ENCODE measurements at regions not wholly inside any gene's neighbourhood (a gene's known extent, or its start where the extent isn't known, plus 50 kb on each side); places are given as distances from the start of the nearest gene placed in this dataset.

DNA sequence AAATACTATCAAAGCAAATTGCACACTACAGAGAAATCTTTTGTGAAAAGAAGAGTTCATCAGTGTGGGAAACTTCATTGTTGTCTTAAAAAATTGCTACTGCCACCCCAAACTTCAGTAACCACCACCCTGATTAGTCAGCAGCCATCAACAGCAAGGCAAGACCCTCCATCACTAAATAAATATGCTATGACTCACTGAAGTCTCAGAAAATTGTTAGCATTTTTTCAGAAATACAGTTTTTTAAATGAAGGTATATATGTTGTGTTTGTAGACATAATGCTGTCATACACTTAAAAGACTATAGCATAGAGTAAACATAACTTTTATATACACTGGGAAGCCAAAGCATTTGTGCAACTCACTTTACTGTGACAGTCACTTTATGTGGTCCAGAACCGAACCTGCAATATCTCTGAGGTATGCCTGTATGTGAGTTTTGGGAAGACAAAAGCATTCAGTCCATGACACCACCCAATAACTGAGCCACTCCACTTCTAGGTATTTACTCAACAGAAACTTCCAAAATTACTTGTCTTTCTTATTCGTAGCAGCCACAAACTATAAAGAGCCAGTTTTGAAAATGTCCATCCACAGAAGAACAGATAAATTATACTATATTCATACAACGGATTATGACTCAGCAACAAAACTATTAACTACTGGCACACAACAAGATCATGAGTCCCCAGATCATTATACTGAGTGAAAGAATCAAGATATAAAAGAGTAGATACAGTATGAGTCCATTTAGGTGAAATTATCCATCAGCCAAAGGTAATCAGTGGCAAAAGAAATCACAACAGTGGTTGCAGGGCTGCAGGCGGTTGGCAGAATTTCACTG lies 649.6 kb downstream of the BCL11B start:
- Histone ChIP-seq H3K27me3 (ENCODE audit: low read depth, low read length) (no peaks in the 10 kb centered on the region), H3K4me1 (ENCODE audit: control insufficient read depth in 1 of 2, insufficient read depth in 2 of 2, low read length in 2 of 2) (no peaks in the 10 kb centered on the region), H3K36me3 (ENCODE audit: control insufficient read depth in 1 of 2, insufficient read depth in 2 of 2, low read length in 2 of 2) (no peaks in the 10 kb centered on the region), H3K9me3 (ENCODE audit: control insufficient read depth in 1 of 2, low read length in 2 of 2) (peaks cover 0 to 11% of the 10 kb centered on the region in 2 donors), H3K27ac (ENCODE audit: low read length) (no peak overlapping the region), H3K4me3 (ENCODE audit: low read depth in 1 of 2, low read length in 2 of 2) (no peak overlapping the region)

DNA sequence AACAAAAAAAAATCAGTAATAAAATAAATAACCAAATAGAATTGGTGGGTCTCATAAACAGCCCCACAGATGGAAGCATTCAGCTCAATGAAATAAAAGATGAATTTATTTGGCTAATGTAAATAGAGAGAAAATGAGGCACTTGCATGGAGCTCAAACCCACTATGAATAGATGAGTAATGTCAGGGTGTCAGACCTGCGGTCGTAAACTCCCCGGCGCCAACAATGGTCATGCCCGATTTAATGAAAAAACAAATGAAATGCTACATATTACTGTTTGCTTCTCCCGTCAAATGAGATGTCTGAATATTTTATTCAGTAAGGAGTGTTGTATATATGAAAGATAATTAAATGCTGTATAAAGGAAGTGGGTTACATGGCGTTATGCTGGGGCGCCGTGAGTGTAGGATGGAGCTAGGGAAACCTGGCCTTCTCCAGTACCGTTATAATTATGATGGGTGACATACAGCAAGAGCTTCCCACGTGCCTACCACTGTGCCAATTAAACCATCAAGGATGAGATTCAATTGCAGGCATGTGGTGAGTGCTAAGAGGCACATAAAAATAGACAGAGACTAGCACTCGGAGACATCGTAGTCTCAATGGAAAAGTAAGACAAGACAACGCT lies 648.1 kb downstream of the BCL11B start:
- no peaks in the 10 kb centered on the region for H3K27me3 ChIP-seq (ENCODE audit: low read depth, low read length)
- H3K4me1 ChIP-seq (ENCODE audit: control insufficient read depth in 1 of 2, insufficient read depth in 2 of 2, low read length in 2 of 2): no peaks in the 10 kb centered on the region
- peaks cover 0 to 11% of the 10 kb centered on the region in 2 donors for H3K9me3 ChIP-seq (ENCODE audit: control insufficient read depth in 1 of 2, low read length in 2 of 2)
- H3K27ac ChIP-seq (ENCODE audit: low read length): no peak overlapping the region
- no peaks in the 10 kb centered on the region for H3K36me3 ChIP-seq (ENCODE audit: control insufficient read depth in 1 of 2, insufficient read depth in 2 of 2, low read length in 2 of 2)
- no peak overlapping the region for H3K4me3 ChIP-seq (ENCODE audit: low read depth in 1 of 2, low read length in 2 of 2)

DNA sequence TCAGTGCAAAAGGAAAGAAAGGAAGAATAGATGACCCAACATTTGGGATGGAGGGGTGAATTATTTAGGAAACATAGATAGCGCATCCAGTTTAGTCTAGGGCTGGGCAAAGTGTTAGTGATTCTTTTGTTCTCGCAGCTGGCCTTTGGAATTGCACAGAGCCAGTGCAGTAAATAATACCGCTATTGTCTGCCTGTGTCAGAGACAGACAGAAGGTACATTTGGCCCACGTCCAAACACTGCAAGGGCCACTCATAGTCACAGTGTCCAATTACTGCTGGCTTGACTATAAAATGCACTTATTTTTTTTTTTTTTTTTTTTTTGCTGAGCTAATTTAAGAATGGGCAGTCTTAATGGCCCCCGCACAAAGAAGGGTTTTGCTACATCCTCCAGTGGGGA lies 638.6 kb downstream of the BCL11B start:
- Histone ChIP-seq H3K36me3 (ENCODE audit: control insufficient read depth in 1 of 2, insufficient read depth in 2 of 2, low read length in 2 of 2) (no peaks in the 10 kb centered on the region), H3K4me1 (ENCODE audit: control insufficient read depth in 1 of 2, insufficient read depth in 2 of 2, low read length in 2 of 2) (peaks cover 0 to 3% of the 10 kb centered on the region in 2 donors), H3K9me3 (ENCODE audit: control insufficient read depth in 1 of 2, low read length in 2 of 2) (no peaks in the 10 kb centered on the region), H3K27ac (ENCODE audit: low read length) (no peak overlapping the region), H3K27me3 (ENCODE audit: low read depth, low read length) (no peaks in the 10 kb centered on the region), H3K4me3 (ENCODE audit: low read depth in 1 of 2, low read length in 2 of 2) (peak overlapping the region in 1 of 2 donors; percentile 19)

DNA sequence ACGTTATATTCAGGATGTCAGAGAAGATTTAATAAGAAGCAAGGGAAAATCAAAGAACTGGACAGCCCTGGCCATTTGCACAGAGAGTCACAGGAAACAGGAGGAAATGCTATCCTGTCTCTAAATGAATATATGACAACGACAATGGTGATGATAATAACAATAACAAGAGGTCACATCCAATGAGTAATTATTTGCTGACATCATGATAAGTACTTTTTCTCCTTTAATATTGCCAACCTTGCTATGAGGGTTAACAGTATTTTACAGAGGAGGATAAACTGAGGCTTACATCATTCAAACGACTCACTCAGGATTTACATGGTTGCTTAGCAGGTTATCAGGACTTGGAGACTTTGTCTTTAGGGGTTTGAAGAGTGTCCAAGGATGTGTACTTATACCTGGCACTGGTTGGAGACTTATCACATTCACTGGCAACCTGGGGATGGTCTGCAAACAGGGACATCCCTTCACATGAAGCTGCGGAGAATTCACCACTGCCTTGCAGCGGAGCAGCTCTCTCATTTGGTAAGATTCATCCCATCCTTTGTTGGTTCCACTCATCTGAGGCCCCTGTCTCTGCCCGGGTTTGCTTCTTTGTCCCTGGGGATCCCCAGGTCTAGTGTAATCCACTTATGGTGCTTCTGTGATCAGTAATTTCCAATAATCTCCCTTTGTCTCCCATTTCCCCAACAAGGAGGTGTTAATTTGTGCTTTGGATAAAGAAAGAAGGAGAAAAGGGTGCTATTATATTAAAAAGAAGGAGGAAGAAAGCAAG lies 637.8 kb downstream of the BCL11B start:
- no peak overlapping the region for H3K27ac ChIP-seq (ENCODE audit: low read length)
- H3K4me1 ChIP-seq (ENCODE audit: control insufficient read depth in 1 of 2, insufficient read depth in 2 of 2, low read length in 2 of 2): peaks cover 0 to 3% of the 10 kb centered on the region in 2 donors
- no peaks in the 10 kb centered on the region for H3K9me3 ChIP-seq (ENCODE audit: control insufficient read depth in 1 of 2, low read length in 2 of 2)
- H3K4me3 ChIP-seq (ENCODE audit: low read depth in 1 of 2, low read length in 2 of 2): no peak overlapping the region
- H3K36me3 ChIP-seq (ENCODE audit: control insufficient read depth in 1 of 2, insufficient read depth in 2 of 2, low read length in 2 of 2): no peaks in the 10 kb centered on the region
- H3K27me3 ChIP-seq (ENCODE audit: low read depth, low read length): no peaks in the 10 kb centered on the region

DNA sequence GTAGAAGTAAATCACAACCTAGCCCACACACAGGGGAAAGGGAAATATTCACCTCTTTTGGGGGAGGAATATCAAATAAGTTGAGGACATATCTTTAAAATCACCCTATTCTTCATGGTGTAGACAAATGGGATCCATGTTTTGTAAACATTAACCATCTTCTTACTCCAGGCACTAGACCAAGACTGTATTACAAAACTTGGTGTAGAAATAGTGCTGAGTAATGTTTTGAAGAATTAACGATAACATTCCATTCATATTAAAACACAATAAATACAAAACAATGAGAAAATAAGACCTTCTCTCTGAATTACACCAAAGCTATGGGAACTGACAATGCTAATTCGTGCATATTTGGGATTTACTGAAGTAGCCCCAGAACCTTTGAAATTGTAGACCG lies 633.6 kb downstream of the BCL11B start:
- Histone ChIP-seq H3K27ac (ENCODE audit: low read length) (no peak overlapping the region), H3K4me3 (ENCODE audit: low read depth in 1 of 2, low read length in 2 of 2) (no peak overlapping the region), H3K36me3 (ENCODE audit: control insufficient read depth in 1 of 2, insufficient read depth in 2 of 2, low read length in 2 of 2) (no peaks in the 10 kb centered on the region), H3K27me3 (ENCODE audit: low read depth, low read length) (no peaks in the 10 kb centered on the region), H3K9me3 (ENCODE audit: control insufficient read depth in 1 of 2, low read length in 2 of 2) (peaks cover 0 to 6% of the 10 kb centered on the region in 2 donors), H3K4me1 (ENCODE audit: control insufficient read depth in 1 of 2, insufficient read depth in 2 of 2, low read length in 2 of 2) (peaks cover 0 to 3% of the 10 kb centered on the region in 2 donors)

DNA sequence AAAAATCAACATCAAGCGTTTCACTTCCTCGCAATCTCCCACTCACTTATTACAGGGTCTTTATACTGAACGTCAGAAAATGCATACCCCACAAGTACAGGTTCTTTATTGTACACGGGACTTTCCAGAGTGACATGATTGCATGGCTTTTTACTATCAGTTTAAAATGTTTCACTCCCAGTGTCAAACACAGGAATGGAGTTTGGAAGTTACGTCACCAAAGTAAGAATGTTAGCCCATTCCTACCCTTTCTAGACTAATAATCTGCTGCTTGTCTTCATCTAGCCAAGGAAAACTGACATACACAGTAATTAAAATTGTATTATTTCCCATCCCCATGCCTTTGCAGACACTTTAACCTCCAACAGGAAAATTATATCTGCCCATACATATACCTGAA lies 624.2 kb downstream of the BCL11B start:
- H3K27me3 ChIP-seq (ENCODE audit: low read depth, low read length): no peaks in the 10 kb centered on the region
- H3K4me1 ChIP-seq (ENCODE audit: control insufficient read depth in 1 of 2, insufficient read depth in 2 of 2, low read length in 2 of 2): no peaks in the 10 kb centered on the region
- H3K4me3 ChIP-seq (ENCODE audit: low read depth in 1 of 2, low read length in 2 of 2): no peak overlapping the region
- H3K27ac ChIP-seq (ENCODE audit: low read length): no peak overlapping the region
- no peaks in the 10 kb centered on the region for H3K9me3 ChIP-seq (ENCODE audit: control insufficient read depth in 1 of 2, low read length in 2 of 2)
- no peaks in the 10 kb centered on the region for H3K36me3 ChIP-seq (ENCODE audit: control insufficient read depth in 1 of 2, insufficient read depth in 2 of 2, low read length in 2 of 2)

DNA sequence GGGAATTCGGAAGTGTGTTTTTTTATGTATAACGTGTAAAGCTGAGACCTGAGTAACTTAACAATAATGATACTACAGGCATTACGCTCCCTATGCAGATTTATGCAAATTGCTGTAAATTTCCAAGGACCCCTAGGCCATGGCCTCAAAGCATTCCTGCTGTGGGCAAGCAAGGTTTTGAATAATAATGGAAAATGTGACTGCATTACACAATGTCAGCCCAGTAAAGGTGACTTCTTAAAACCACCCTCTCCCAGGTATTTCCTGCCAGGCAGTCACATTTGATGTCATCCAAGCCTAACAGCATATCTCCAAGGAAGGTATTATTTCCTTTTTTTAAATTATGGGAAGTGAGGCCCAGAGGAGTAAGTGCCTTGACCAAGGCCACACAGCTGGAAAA lies 621.0 kb downstream of the BCL11B start:
- no peaks in the 10 kb centered on the region for H3K36me3 ChIP-seq (ENCODE audit: control insufficient read depth in 1 of 2, insufficient read depth in 2 of 2, low read length in 2 of 2)
- H3K9me3 ChIP-seq (ENCODE audit: control insufficient read depth in 1 of 2, low read length in 2 of 2): peaks cover 0 to 6% of the 10 kb centered on the region in 2 donors
- H3K4me1 ChIP-seq (ENCODE audit: control insufficient read depth in 1 of 2, insufficient read depth in 2 of 2, low read length in 2 of 2): no peaks in the 10 kb centered on the region
- no peak overlapping the region for H3K4me3 ChIP-seq (ENCODE audit: low read depth in 1 of 2, low read length in 2 of 2)
- H3K27me3 ChIP-seq (ENCODE audit: low read depth, low read length): no peaks in the 10 kb centered on the region
- H3K27ac ChIP-seq (ENCODE audit: low read length): no peak overlapping the region

DNA sequence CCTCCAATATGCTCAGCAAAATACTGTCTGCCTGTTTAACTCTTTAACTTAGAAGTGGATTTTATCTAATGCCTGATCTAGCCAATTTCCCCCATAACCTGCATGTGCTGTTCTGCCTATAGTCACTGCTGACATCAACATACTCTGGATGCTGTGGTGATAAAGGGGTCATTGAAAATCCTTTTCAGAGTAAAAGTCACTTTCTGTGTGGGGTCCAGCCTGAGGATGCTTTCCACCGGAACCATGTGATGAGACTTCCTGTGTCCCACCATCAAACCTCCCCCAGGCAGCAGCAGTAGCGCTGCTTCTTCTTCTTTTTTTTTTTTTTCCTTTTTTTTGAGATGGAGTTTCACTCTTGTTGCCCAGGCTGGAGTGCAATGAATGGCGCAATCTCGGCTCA lies 607.0 kb downstream of the BCL11B start:
- no peaks in the 10 kb centered on the region for H3K27me3 ChIP-seq (ENCODE audit: low read depth, low read length)
- H3K4me3 ChIP-seq (ENCODE audit: low read depth in 1 of 2, low read length in 2 of 2): no peak overlapping the region
- H3K36me3 ChIP-seq (ENCODE audit: control insufficient read depth in 1 of 2, insufficient read depth in 2 of 2, low read length in 2 of 2): no peaks in the 10 kb centered on the region
- H3K9me3 ChIP-seq (ENCODE audit: control insufficient read depth in 1 of 2, low read length in 2 of 2): no peaks in the 10 kb centered on the region
- H3K27ac ChIP-seq (ENCODE audit: low read length): no peak overlapping the region
- H3K4me1 ChIP-seq (ENCODE audit: control insufficient read depth in 1 of 2, insufficient read depth in 2 of 2, low read length in 2 of 2): no peaks in the 10 kb centered on the region

DNA sequence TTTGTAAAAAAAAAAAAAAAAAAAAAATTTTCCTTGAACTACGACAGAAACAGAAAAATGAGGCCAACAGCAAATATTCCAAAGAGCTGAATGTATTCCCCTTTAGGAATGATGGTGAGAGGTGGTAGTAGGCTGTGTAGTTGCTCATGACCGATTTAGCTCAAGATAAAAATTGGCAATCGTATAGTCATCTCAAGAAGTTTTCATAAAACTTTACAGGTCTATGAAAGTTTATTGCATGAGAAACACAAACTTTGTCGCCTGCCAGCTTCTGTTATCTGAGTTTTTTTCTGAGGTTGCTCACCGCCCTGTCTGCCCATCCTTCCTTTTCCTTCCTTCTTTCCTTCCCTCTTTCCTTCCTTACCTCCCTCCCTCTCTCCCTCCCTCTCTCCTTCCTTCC lies 605.5 kb downstream of the BCL11B start:
- no peak overlapping the region for H3K27ac ChIP-seq (ENCODE audit: low read length)
- H3K36me3 ChIP-seq (ENCODE audit: control insufficient read depth in 1 of 2, insufficient read depth in 2 of 2, low read length in 2 of 2): no peaks in the 10 kb centered on the region
- H3K4me1 ChIP-seq (ENCODE audit: control insufficient read depth in 1 of 2, insufficient read depth in 2 of 2, low read length in 2 of 2): no peaks in the 10 kb centered on the region
- no peak overlapping the region for H3K4me3 ChIP-seq (ENCODE audit: low read depth in 1 of 2, low read length in 2 of 2)
- H3K27me3 ChIP-seq (ENCODE audit: low read depth, low read length): no peaks in the 10 kb centered on the region
- no peaks in the 10 kb centered on the region for H3K9me3 ChIP-seq (ENCODE audit: control insufficient read depth in 1 of 2, low read length in 2 of 2)

DNA sequence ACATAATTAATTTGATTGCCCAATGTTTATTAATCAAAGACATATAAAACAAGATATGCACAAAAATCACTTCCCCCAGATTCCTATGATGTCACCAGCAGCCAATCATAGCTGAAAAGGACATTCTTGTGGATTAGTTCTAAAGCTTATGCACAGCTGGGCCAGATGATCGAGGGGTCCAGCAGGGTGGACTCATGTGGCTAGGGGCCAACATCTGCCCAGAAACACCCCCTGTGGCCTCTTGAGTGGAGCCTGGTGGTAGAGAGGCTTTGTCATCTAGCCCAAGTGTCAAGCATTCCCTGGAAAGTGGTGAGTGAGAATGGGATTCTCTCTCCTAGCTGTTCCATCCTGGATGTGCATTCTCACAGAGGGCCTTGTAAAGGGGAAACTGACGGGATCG lies 590.0 kb downstream of the BCL11B start:
- no peaks in the 10 kb centered on the region for H3K27me3 ChIP-seq (ENCODE audit: low read depth, low read length)
- no peak overlapping the region for H3K4me3 ChIP-seq (ENCODE audit: low read depth in 1 of 2, low read length in 2 of 2)
- no peaks in the 10 kb centered on the region for H3K36me3 ChIP-seq (ENCODE audit: control insufficient read depth in 1 of 2, insufficient read depth in 2 of 2, low read length in 2 of 2)
- no peak overlapping the region for H3K27ac ChIP-seq (ENCODE audit: low read length)
- H3K4me1 ChIP-seq (ENCODE audit: control insufficient read depth in 1 of 2, insufficient read depth in 2 of 2, low read length in 2 of 2): no peaks in the 10 kb centered on the region
- no peaks in the 10 kb centered on the region for H3K9me3 ChIP-seq (ENCODE audit: control insufficient read depth in 1 of 2, low read length in 2 of 2)

DNA sequence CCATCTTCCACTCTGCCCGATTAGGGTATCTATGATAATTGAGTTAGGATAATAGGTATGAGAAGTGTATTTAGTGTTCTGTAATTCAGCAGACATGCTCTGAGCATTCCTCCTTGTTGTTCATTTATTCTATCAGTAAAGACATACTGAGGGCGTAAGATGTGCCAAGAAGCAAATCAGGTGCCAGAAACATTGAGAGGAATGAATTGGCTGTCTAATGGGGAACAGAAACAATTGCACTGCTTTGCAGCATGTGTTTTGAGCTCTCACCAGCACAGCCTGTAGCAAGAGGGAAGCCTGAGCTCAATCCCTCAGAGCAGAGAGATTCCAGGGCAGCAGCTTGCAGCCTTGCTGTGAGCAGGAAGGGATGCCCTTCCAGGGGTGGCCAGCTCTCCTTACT lies 589.3 kb downstream of the BCL11B start:
- Histone ChIP-seq H3K27me3 (ENCODE audit: low read depth, low read length) (no peaks in the 10 kb centered on the region), H3K9me3 (ENCODE audit: control insufficient read depth in 1 of 2, low read length in 2 of 2) (no peaks in the 10 kb centered on the region), H3K4me1 (ENCODE audit: control insufficient read depth in 1 of 2, insufficient read depth in 2 of 2, low read length in 2 of 2) (no peaks in the 10 kb centered on the region), H3K36me3 (ENCODE audit: control insufficient read depth in 1 of 2, insufficient read depth in 2 of 2, low read length in 2 of 2) (no peaks in the 10 kb centered on the region), H3K4me3 (ENCODE audit: low read depth in 1 of 2, low read length in 2 of 2) (no peak overlapping the region), H3K27ac (ENCODE audit: low read length) (no peak overlapping the region)

Data from muscle layer of duodenum (tissue), 2 donors.